AG09319 (cell line): ENCODE measurements at regions not wholly inside any gene's neighbourhood (a gene's known extent, or its start where the extent isn't known, plus 50 kb on each side); places are given as distances from the start of the nearest gene placed in this dataset.

Source experiments
- DNase-seq: peaks from one replicate; pipeline ENCODE4 v3.0.0-alpha.2; 2010; ENCODE audit warnings: low read depth; ENCODE audit errors: extremely low read depth
- TF ChIP-seq, protein P1 (sequence below): IDR thresholded peaks from 2 replicates; pipeline ENCODE4 v1.5.1; 2011; ENCODE audit warnings: low read depth, mild to moderate bottlenecking, inconsistent platforms, low read length, moderate library complexity

DNA sequence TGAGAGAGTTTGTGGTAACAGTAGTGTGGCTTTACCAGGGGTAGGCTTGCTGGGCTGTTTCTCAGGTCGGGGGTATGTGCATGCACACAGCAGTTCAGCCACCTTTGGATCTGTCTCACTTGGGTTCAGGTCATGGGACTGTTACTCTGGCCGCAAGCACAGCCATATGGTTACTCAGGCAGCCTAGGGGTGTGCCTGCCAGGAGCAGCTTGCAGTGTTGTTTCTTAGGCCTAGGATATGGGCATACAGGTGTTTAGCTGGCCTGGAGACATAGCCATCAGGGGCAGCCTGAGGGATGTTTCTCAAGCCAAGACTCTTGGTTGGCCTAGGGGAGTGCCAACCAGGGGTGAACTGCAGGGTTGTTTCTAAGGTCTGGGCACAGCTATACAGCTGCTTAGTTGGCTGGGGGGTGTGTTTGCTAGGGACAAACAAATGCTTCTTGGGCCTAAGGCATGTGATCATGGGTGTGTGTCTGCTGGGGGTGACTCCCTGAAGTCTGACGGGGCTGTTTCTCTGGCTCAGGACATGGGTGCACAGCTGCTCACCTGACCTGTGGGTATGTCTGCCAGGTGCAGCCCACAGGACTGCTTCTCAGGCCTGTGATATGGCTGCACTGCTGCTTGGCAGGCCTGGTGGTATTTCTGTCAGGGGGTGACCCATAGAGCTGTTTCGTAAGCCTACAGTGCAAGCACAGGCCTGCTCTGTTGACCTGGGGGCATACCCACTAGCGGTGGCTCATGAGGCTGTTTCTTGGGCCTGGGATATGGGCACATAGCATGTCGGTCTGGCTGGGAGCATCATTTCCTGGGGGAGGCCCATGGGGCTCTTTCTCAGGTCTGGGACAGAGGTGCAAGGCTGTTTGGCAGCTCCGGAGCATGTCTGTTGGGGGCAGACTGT, 168.0 kb upstream of the THRB start:
- TF ChIP-seq, protein P1, sequence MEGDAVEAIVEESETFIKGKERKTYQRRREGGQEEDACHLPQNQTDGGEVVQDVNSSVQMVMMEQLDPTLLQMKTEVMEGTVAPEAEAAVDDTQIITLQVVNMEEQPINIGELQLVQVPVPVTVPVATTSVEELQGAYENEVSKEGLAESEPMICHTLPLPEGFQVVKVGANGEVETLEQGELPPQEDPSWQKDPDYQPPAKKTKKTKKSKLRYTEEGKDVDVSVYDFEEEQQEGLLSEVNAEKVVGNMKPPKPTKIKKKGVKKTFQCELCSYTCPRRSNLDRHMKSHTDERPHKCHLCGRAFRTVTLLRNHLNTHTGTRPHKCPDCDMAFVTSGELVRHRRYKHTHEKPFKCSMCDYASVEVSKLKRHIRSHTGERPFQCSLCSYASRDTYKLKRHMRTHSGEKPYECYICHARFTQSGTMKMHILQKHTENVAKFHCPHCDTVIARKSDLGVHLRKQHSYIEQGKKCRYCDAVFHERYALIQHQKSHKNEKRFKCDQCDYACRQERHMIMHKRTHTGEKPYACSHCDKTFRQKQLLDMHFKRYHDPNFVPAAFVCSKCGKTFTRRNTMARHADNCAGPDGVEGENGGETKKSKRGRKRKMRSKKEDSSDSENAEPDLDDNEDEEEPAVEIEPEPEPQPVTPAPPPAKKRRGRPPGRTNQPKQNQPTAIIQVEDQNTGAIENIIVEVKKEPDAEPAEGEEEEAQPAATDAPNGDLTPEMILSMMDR = no peak
- DNase-seq = no peak

DNA sequence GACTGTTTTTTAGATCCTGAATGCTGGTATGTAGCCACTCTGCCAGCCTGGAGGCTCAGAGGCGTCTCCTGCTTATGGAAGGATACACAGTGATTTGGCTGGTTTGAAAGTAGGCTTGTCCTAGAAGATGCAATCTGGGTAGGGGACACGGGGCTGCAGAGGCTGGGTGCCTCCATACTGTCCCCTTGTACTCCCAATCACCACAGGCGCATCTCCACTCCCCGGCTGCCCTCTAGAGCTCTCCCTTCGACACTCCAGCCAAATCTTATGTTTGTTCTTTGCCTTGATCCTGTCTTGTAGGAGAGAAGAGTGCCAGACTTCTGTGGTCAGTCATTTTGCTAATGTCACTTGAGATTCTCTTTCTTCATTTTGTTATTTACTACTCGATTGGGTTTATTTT, 168.8 kb upstream of the THRB start:
- TF ChIP-seq, protein P1 = no peak
- DNase-seq = no peak

DNA sequence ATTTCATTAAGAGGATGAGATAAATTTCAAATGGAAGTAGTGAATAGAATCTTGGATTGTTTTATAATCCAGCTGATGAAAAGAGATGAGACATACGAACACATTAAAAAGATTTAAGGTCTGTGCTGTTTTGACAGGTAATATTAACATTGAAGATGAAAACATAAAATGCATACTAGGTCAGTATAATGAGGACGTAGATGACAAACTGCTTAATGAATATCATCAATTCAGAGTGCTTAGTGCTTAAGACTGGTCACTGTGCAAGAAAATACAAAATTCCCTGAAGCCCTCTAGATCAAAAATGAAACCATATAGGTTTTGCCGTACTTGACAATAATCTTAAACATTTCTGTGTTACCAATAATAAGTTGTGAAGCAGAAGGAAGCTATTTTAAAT, 173.4 kb upstream of the THRB start:
- TF ChIP-seq, protein P1 = no peak
- no peak for DNase-seq

DNA sequence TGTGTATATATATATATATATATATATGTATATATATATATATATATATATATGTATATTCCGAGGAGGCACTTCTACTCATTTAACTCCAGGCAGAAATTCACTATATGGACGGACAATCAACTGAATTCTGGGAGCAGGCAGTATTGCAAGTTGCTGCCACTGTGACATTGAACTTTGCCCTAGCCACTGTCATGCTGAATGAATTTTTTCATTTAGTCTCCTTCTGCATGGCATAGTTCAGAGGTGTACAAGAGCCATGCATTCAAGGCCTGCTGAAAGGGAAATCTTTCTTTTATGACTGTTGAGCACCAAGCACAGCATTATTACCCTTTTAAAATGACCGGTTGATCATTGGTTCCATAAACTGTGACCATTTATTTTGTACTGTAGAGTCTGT, 176.2 kb upstream of the THRB start:
- TF ChIP-seq, protein P1 = no peak
- no peak for DNase-seq

DNA sequence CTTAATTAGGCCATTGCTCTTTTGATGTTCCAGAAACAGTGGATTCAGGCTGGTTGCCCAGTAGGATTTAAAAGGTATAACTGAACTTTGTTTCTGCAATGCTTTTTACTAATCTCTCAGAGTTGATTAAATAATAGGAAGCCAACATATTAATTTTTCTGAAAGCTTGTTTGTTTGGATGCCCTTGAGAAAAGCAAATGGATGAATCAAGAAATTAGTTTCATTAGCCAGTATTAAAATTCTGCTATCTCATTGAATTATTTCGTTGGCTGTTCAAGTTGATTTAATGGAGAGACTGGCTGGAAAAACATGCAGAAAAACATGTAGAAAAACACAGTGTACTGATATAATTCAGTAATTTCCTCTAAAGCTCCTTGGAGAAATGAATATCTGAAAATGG, 178.9 kb upstream of the THRB start:
- TF ChIP-seq, protein P1 = no peak
- no peak for DNase-seq

DNA sequence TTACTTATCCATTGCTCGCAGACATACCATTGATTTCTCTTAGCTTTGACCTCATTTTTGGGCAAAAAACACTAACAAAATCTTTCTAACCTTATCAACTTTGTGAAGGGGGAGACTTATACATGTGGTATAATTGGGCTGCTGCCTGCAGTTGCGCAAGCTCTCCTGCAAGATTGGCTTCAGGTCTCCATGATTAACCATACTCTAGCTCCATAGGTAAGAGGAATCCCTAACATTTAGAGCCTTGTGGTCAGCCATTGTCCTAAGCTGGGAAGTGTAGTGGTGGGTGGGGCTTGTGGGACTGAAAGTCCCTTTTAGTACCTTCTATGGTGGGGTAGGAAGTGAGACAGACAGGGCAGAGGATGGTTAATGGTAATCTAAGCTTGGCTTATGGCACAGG, 179.6 kb upstream of the THRB start:
- TF ChIP-seq, protein P1 = no peak
- DNase-seq = no peak

DNA sequence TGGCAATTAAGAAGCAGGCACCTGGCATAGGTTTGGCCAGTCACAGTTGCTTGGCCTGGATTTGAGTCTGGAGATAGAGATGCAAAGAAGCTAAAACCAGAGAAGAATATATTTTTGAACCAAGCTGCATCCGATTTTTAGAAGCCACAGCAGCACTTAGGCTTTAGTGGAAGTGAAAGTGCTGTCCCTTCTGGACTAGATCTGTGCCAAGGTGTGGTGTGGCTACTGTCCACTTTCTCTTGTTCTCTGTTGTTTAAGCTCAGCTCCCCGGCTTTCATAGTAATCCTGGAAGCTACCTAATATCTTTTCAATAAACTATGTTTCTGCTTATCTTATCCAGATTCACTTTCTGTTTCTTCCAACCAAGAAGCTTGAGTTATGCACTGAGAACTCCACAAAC, 183.4 kb upstream of the THRB start:
- no peak for DNase-seq
- TF ChIP-seq, protein P1 = no peak
